DMS114 treated with DMSO at 0.1 percent for 48 hours (cell line): ENCODE measurements at regions not wholly inside any gene's neighbourhood (a gene's known extent, or its start where the extent isn't known, plus 50 kb on each side); places are given as distances from the start of the nearest gene placed in this dataset.
"Not testable (repeated sequence)": the region's sequence is repeated elsewhere in the genome, so short reads cannot be mapped to it uniquely, and the experiment has no call there.

Experiments used
- DNase-seq: peaks from one replicate; lab custom pipeline; 2025; ENCODE audit not compliant: unreplicated experiment; lab: John Stamatoyannopoulos, UW

DNA sequence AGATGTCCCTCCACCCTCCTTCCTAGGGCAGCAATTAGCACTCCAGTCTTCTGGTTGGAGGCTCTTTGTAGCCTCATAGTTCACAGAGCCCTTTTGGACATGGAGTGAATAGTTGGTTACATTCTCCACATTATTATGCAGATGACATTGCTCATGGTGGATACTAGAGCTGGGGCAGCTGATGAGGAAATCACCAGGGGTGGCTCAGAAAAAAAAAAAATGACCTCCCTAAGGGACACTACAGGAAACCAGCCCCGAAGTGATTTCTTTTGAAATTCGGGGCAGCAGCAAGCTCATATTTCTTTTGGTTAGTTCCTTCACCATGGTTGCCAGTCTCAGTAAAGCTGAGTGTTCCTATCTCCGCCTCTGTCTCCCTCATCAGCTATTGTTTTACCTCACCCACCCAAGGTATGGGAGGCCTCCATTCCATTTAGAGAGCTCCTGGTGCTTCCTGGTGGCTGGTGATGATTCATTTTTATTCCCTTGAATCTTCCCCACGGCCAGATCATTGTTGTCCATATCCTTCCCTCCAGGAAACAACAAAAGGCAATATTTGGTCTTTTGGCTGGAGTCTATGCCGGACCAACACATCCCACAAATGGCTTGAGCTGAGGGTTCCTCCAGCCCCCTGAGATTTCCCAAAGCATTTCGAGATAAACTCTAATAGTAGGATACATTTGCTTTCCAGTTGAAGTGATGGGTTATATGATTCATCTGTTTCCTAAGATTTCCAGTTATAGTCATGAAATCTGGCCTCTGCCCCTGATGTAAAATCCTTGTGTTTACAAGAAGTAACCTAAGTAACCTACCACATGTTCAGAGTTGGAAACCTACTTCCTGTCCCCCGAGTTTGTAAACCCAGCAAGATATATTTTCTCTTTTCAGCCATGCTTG lies 56.2 kb upstream of the NID2 start:
- DNase-seq, result no peak

DNA sequence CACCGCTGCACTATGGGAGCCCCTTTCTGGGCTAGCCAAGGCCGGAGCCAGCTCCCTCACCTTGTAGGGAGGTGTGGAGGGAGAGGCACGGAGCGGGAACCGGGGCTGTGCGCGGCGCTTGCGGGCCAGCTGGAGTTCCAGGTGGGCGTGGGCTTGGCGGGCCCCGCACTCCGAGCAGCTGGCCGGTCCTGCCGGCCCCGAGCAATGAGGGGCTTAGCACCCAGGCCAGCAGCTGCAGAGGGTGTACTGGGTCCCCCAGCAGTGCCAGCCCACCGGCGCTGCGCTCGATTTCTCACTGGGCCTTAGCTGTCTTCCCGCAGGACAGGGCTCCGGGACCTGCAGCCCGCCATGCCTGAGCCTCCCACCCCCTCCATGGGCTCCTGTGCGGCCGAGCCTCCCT lies 53.3 kb upstream of the NID2 start:
- DNase-seq, result not testable (repeated sequence)

DNA sequence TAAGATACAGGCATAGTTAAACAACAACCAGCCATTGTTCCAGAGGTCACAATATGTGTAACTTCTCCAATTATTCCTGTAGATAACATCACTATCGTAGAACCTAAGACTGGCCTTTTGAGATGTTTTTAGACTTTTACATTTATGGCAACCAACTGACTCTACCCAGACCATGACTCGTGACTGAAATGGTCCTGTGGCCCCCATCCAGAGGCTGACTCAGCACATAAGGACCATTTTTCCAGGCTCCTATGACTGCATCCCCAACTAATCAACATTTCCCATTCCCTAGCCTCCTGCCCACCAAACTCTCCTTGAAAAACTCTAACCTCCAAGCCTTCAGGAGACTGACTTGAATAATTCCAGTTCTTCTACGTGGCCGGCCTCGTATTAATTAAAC lies 52.6 kb upstream of the NID2 start:
- no peak for DNase-seq

DNA sequence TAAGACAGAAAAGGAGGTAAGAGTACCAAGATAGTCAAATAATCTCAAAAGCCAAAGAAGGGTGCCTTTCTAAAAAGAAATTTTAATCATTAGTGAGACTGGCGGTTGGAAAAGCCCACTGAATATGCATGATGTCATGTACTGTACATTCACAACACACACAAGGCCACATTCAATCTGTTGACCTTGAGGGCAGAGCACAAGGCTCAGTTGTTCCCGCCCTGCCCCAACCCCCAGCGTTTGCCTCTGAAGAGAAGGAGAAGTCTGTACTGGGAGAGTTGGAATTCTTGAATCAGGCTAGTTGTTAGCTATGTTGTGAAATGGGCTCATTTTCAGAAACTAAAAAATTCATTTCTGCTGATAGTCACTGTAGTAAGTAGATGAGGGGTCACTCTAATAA lies 50.2 kb upstream of the NID2 start:
- no peak for DNase-seq
